ENCODE measurements at regions not wholly inside any gene's neighbourhood (a gene's known extent, or its start where the extent isn't known, plus 50 kb on each side); places are given as distances from the start of the nearest gene placed in this dataset.

GRCh38 chr13:73440296-73440895 is 381.6 kb downstream of the KLF5 start:
- DNase-seq (ENCODE audit: low read depth), result no peak

DNA sequence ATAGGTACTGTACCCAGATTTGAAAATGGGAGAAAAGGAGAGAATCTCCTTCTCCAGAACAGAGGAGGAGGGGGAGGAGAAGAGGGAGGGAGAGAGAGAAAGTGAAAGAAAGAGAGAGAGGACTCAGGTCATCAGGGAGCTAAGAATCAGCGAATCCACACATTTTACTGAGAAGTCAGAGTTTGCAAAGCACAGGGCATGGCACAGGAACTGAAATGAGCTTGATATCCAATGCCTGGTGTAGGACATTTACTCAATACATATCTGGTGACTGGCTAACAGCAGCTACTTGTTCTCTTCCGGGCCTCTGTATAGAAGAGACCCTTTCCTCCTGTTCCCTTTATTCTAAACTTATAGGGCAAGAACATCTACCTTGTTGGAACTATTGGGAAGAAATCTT is 375.1 kb downstream of the KLF5 start:
- no peak for DNase-seq (ENCODE audit: low read depth)

DNA sequence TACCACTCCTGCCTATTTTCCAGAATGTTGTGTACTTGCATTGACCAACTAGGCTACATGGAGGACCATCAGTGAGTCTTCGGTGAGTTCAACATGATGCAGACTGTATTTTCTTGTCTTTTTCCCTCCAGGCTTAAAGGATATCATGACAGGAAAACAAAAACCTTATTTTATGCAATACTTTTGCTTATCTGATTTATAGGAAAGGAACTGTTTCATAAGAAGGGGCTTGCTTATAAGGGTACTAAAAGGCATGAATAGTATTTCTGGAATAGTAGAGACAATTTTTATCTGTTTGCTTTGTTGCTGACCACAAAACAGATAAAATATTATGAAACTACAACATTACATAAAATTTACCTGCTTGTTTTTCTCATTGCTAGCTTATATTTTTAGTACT is 374.7 kb downstream of the KLF5 start:
- no peak for DNase-seq (ENCODE audit: low read depth)

DNA sequence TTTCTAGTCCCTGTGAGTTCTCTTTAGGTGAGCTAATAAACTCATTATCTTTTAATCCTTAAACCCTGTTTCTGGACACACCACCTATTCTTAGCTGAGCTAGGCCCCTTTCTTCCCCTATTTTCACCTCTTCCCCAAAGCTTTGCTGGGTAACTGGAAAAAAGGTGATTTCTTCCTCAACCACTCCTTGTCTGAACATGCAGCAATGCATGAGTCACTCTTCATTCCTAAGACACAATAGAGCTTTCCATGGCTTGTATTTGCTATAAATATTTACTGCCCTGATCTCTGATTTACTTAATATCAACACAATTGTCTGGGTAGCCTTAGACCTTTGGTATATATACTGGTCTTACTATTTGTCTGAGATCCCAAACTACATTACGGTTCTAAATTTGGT is 370.9 kb downstream of the KLF5 start:
- DNase-seq (ENCODE audit: low read depth), result no peak

DNA sequence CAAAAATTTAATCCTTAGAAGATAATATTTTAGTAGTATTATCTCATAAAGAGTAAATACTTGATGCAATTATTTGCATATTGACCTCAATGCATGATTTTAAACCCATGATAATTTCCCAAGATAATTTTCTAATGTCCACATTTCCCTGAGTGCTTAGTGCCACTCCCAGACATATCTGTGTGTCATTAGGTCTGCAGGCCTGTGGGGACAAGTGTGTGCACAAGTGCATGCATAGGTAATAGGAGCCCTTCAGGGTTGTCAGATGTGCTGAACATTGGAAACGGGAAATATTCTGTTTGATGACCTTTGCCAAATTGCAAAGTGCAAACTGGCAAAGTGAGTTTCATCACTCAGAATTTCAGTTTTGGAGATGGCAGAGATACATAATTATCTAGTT is 369.9 kb downstream of the KLF5 start:
- DNase-seq (ENCODE audit: low read depth), result no peak

DNA sequence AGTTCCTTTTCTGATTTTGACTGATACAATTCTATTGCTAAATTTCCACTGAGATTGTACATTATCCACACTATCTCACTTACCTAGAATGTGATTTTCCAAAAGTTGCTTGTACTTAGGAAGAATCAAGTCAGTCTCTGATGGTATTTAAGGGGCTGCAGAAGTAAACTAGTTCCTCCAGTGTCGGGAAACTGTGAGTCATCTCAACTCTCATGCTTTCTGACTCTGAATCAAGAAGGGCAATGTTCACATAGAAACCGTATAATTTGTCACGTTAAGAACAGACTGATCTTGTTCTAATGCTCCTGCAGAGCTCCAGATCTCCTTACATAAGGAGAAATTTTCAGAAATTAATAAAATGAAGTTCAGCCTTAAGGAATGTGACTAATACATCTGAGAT is 369.3 kb downstream of the KLF5 start:
- DNase-seq (ENCODE audit: low read depth), result no peak

- no peak for DNase-seq (ENCODE audit: low read depth)
Observed at GRCh38 chr13:73422973-73423372, 364.2 kb downstream of the KLF5 start.

GRCh38 chr13:73421310-73421912 is 362.6 kb downstream of the KLF5 start:
- no peak for DNase-seq (ENCODE audit: low read depth)

DNA sequence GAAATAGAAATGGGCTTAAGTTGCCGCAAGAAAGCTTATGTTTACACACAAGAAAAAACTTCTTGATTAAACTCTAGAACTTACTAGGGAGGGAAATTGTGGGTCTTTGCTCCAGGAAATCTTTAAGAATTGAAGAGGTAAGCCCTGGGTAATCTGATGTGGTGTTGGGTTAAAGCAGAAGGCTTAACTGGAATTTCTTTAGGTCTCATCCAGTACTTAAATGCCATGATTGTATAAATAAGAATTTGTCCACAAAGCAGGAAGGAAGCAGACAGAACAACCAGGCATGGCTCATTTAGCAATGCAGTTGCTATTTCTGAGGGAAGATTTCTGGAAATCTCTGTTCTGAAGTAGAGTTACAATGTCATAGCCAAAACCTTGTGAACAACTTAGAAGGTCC is 360.4 kb downstream of the KLF5 start:
- no peak for DNase-seq (ENCODE audit: low read depth)

DNA sequence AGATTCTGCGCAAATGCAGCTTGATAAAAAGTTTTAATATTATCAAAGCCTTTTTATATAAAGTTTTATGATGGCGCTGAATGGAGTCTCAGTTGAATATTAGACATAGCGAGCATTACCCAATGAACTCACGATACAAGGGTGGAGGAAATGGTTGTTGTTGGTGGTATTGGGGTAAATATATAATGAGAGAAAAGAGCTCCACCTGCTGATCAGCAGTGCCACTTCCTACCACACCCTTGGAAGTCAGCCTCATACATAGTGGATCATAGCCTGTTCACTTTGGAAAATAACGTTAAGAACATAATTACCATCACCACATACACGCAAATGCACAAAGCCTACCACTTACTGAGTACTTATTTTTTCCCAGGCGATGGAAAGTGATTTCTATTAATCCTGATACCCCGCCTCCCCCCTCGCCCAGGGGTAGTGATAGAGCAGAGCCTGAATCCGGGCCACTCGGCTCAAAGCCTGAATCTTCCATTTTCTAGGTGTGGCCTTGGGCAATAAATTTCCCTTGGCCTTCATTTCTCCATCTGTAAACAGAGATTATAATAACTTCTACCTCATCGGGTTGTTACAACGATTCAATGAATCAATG is 358.3 kb downstream of the KLF5 start:
- no peak for DNase-seq (ENCODE audit: low read depth)

- no peak for DNase-seq (ENCODE audit: low read depth)
Observed at GRCh38 chr13:73416093-73416492, 357.3 kb downstream of the KLF5 start.

DNA sequence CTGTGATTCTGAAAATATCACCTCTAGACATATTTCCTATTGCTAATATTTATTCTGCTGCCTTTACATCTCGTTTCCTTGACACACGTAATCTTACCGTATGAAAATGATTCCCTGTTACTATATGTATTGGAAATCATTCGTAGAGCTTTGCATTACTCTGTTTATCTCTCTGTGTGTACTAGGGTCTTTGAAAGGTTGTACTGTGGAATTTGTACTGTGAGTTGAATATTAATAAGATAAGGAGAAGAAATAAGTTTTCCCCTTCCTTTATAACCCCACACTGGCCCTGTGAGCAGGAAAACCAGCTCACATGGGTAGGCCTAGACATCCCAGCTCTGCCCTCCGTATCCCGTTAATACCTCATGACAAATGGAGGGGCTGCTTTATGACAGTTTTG is 354.9 kb downstream of the KLF5 start:
- no peak for DNase-seq (ENCODE audit: low read depth)

- DNase-seq (ENCODE audit: low read depth), result no peak
Observed at GRCh38 chr13:73412933-73413332, 354.1 kb downstream of the KLF5 start.

DNA sequence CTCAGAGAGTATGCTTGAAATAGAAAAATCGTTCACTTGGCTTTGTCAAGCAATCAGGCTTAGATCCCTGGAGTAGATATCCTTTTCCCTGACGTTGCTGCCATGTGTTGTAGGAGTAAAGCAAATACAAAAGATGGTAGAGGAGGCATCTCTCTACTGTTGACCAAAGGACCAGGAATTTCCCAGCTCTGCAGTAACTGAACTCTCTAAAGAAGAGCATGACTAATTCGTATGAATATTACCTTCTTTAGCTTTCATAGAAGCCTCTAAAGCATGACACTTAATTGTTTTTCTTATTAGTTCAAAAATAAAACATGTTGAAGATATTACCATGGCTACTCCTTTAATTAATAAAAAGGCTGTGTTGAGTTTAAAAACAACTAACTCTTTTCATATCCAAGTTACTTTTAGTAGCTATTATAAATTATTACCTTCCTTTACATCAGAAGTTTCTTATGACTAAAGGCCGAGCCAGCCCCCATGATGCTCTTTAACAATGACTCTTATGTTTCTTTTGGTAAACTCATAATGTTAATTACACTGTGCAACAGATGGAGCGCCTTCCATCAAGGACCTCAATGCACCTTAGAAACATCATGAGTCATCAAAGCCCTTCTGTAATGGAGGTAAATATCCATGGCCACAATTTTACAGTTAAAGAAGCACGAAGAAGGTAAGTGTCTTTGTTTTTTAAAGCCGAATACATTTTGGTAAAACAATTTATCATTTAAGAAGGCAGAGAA is 352.4 kb downstream of the KLF5 start:
- no peak for DNase-seq (ENCODE audit: low read depth)

DNA sequence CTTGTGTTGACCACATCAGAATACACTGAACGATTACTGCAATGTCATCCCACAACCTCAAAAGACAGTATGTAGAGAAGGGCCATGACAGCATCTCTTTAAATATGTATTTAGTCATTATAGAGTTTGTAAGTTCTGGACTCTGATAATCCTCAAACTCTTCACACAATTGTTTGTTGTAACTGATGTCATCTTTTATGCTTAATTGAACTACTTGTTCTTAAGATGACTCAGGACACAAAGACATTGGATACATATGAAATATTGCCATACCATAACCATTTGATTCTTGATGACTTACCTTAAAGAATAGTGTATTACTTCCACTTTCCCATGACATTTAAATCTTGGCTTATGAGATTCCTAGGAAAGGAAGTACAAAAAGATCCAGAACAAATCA is 347.6 kb downstream of the KLF5 start:
- DNase-seq (ENCODE audit: low read depth), result no peak

- no peak for DNase-seq (ENCODE audit: low read depth)
Observed at GRCh38 chr13:73404581-73404980, 345.8 kb downstream of the KLF5 start.

- DNase-seq (ENCODE audit: low read depth), result no peak
Observed at GRCh38 chr13:73403355-73404120, 344.7 kb downstream of the KLF5 start.

DNA sequence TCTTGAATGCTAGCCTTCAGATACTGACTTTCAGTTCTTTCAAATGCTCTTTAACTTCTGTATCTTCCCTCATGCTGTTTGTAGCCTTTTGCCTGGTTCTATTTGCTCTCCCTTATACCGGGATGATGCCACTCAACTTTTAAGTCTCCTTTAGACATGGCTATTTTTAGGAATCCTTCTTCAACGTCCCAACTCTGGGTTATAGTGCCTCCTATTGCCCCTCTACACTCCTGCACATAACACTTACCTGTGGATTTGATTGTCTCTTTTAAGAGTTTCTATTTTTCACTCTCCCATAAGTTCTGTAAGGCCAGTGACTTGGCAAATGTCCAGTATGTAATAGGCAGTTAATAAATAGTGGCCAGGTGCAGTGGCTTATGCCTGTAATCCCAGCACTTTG is 343.0 kb downstream of the KLF5 start:
- no peak for DNase-seq (ENCODE audit: low read depth)

DNA sequence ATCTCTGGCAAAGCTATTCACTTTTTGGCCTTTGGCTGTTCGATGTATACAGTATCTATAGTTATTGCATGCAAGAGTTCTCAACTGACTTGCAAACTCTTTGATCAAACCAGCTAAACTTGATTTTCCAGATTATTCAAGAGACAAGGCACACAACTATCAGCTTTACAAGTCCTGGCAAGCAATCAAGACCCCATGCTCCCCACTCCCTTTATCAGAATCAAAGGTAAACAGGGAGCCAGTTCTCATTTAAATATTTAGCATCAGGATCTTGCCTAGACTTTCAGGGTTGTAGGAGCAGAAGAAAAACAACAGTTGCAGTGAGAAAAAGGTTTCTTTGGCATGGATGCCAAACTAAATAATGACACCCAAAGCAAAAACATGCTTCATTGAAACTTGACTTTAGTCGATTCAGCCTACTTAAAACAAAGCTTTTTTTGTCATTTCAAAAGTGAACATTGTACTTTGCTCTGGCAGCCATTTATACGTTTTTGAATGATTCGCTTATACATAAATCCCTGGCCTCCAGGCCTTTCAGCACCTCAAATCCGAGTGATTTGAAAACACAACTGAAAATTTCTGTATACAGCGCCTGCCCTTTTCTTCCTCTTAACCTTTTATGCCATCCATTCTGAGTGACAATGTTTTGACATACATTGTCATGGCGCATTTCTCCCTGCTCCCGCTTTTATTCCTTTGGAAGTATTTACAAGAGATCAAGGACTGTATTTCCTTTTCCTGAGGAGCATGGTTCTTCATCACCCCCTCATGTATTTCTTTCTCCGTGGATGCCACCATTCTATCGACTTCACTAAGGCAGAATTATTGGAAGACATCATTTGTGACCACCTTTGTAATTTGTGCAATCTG is 340.8 kb downstream of the KLF5 start:
- no peak for DNase-seq (ENCODE audit: low read depth)

GRCh38 chr13:73397496-73398305 is 338.9 kb downstream of the KLF5 start:
- no peak for DNase-seq (ENCODE audit: low read depth)

DNA sequence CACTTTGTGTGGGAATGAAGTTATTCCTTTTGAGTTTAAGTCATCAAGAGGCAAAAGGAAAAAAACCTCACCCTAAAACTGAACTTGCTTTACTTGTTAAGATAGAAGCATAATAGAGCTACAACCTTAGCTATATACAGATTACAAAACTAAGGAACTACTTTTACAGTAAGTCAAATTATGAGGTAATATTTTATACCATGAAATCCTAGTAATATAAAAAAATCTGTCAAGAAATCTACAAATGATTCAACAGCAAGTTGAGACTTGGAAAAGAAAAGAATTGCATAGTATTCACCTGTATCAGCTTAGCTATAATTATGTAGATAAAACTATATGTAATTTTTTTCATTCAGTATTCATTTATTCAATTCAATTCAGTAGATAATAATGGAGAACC is 335.3 kb downstream of the KLF5 start:
- no peak for DNase-seq (ENCODE audit: low read depth)
